ENCODE measurements at regions not wholly inside any gene's neighbourhood (a gene's known extent, or its start where the extent isn't known, plus 50 kb on each side); places are given as distances from the start of the nearest gene placed in this dataset.

- TF ChIP-seq, protein P1, sequence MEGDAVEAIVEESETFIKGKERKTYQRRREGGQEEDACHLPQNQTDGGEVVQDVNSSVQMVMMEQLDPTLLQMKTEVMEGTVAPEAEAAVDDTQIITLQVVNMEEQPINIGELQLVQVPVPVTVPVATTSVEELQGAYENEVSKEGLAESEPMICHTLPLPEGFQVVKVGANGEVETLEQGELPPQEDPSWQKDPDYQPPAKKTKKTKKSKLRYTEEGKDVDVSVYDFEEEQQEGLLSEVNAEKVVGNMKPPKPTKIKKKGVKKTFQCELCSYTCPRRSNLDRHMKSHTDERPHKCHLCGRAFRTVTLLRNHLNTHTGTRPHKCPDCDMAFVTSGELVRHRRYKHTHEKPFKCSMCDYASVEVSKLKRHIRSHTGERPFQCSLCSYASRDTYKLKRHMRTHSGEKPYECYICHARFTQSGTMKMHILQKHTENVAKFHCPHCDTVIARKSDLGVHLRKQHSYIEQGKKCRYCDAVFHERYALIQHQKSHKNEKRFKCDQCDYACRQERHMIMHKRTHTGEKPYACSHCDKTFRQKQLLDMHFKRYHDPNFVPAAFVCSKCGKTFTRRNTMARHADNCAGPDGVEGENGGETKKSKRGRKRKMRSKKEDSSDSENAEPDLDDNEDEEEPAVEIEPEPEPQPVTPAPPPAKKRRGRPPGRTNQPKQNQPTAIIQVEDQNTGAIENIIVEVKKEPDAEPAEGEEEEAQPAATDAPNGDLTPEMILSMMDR (IDR thresholded peaks at IDR 0.05) = no peak
- no peak for TF ChIP-seq EZH2 (IDR thresholded peaks at IDR 0.05; ENCODE audit: borderline replicate concordance, insufficient read depth, low read depth, low read length, poor library complexity, severe bottlenecking)
Observed at GRCh38 chr18:7321831-7322230, 90.9 kb downstream of the LRRC30 start.
